ENCODE measurements at regions not wholly inside any gene's neighbourhood (a gene's known extent, or its start where the extent isn't known, plus 50 kb on each side); places are given as distances from the start of the nearest gene placed in this dataset.

GRCh38 chrX:116749943-116750342, 287.2 kb upstream of the CT83 start:
- no peak overlapping the region for H3K4me3 ChIP-seq (ENCODE audit: low read depth, low read length, poor library complexity, severe bottlenecking)
- ChIA-PET POLR2A (no interaction called here), CTCF (ENCODE audit: unreplicated experiment) (no interaction called here)
- H3K36me3 ChIP-seq (ENCODE audit: insufficient read depth, low read length) = no peaks in the 10 kb centered on the region
- H4K20me1 ChIP-seq (ENCODE audit: insufficient read depth, low read length) = no peaks in the 10 kb centered on the region
- no peaks in the 10 kb centered on the region for H3K9me2 ChIP-seq (ENCODE audit: insufficient read depth, low read length)
- no peak overlapping the region for H3K4me2 ChIP-seq (ENCODE audit: low read length)
- no peaks in the 10 kb centered on the region for H3K79me2 ChIP-seq (ENCODE audit: insufficient read depth, low read depth, low read length)
- BruUV-seq (replicated peaks) = no TSS peak
- intact Hi-C loops (cut with micrococcal nuclease; ENCODE audit: unreplicated experiment) = no loop called here
- TF ChIP-seq EZH2phosphoT487 (IDR thresholded peaks at IDR 0.05; ENCODE audit: borderline replicate concordance, low read depth, low read length) (no peak), CTCF (conservative IDR thresholded peaks at IDR 0.05; ENCODE audit: low read length) (no peak)
- no peak overlapping the region for H2AFZ ChIP-seq (ENCODE audit: low read length)
- no peak for DNase-seq (ENCODE audit: low spot score)
- H3K9me3 ChIP-seq (ENCODE audit: low read length) = no peaks in the 10 kb centered on the region
- no peak overlapping the region for H3K27ac ChIP-seq (ENCODE audit: low read depth, low read length, poor library complexity, severe bottlenecking)
- H3K4me1 ChIP-seq (ENCODE audit: insufficient read depth, low read length, poor library complexity, severe bottlenecking) = no peaks in the 10 kb centered on the region

GRCh38 chrX:116732214-116732613, 269.4 kb upstream of the CT83 start:
- ChIA-PET CTCF (ENCODE audit: unreplicated experiment) (no interaction called here), POLR2A (interaction anchor here (0.7 kb wide), 1 partner anchor 23 kb away, joined by 3 read pairs; no protein-coding TSS in a partner anchor)
- intact Hi-C loops (cut with micrococcal nuclease; ENCODE audit: unreplicated experiment) = no loop called here
- Histone ChIP-seq H3K79me2 (ENCODE audit: insufficient read depth, low read depth, low read length) (no peaks in the 10 kb centered on the region), H3K9me3 (ENCODE audit: low read length) (no peaks in the 10 kb centered on the region), H2AFZ (ENCODE audit: low read length) (no peak overlapping the region), H3K4me2 (ENCODE audit: low read length) (no peak overlapping the region), H4K20me1 (ENCODE audit: insufficient read depth, low read length) (no peaks in the 10 kb centered on the region), H3K9me2 (ENCODE audit: insufficient read depth, low read length) (no peaks in the 10 kb centered on the region), H3K27ac (ENCODE audit: low read depth, low read length, poor library complexity, severe bottlenecking) (no peak overlapping the region), H3K4me1 (ENCODE audit: insufficient read depth, low read length, poor library complexity, severe bottlenecking) (no peaks in the 10 kb centered on the region), H3K4me3 (ENCODE audit: low read depth, low read length, poor library complexity, severe bottlenecking) (no peak overlapping the region), H3K36me3 (ENCODE audit: insufficient read depth, low read length) (no peaks in the 10 kb centered on the region)
- TF ChIP-seq CTCF (conservative IDR thresholded peaks at IDR 0.05; ENCODE audit: low read length) = no peak
- no peak for DNase-seq (ENCODE audit: low spot score)
- BruUV-seq (replicated peaks) = no TSS peak

- intact Hi-C loops (cut with micrococcal nuclease; ENCODE audit: unreplicated experiment) = no loop called here
- POLR2A ChIA-PET = no interaction called here
Measured at GRCh38 chrX:116726806-116727205, 264.0 kb upstream of the CT83 start.

More at GRCh38 chrX:116726806-116727205, 264.0 kb upstream of the CT83 start:
- Histone ChIP-seq H3K36me3 (ENCODE audit: insufficient read depth, low read length) (no peaks in the 10 kb centered on the region), H2AFZ (ENCODE audit: low read length) (no peak overlapping the region), H3K9me3 (ENCODE audit: low read length) (no peaks in the 10 kb centered on the region), H3K9me2 (ENCODE audit: insufficient read depth, low read length) (no peaks in the 10 kb centered on the region), H3K79me2 (ENCODE audit: insufficient read depth, low read depth, low read length) (no peaks in the 10 kb centered on the region), H3K27ac (ENCODE audit: low read depth, low read length, poor library complexity, severe bottlenecking) (no peak overlapping the region), H3K4me1 (ENCODE audit: insufficient read depth, low read length, poor library complexity, severe bottlenecking) (no peaks in the 10 kb centered on the region), H3K4me3 (ENCODE audit: low read depth, low read length, poor library complexity, severe bottlenecking) (no peak overlapping the region), H3K4me2 (ENCODE audit: low read length) (no peak overlapping the region), H4K20me1 (ENCODE audit: insufficient read depth, low read length) (no peaks in the 10 kb centered on the region)
- no TSS peak for BruUV-seq (replicated peaks)
- CTCF ChIA-PET (ENCODE audit: unreplicated experiment) = no interaction called here
- no peak for DNase-seq (ENCODE audit: low spot score)
- TF ChIP-seq EZH2phosphoT487 (IDR thresholded peaks at IDR 0.05; ENCODE audit: borderline replicate concordance, low read depth, low read length) = no peak
- no peak for TF ChIP-seq CTCF (conservative IDR thresholded peaks at IDR 0.05; ENCODE audit: low read length)
